ENCODE measurements at regions not wholly inside any gene's neighbourhood (a gene's known extent, or its start where the extent isn't known, plus 50 kb on each side); places are given as distances from the start of the nearest gene placed in this dataset.

DNA sequence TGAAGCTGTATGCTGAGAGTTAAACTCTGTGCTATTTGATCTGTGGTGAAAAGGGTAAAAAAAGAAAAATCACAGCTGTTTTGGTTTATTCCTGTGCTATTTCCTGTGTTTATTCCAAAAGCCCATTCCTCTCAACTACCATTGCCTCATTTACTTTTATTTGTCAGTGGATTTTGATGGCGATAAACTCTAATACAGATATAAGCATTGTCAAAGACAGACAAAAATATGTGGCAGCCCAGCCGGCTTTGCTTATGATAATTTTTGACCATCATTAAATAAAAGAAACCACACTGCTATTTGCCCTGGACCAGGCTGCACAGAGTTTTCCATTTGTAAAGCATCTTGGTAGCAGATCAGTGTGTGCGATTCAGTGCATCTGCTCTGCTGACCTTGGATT lies 473.6 kb upstream of the ASIC2 start:
- Histone ChIP-seq H3K9ac (ENCODE audit: low read length) (no peak overlapping the region), H3K27ac (ENCODE audit: low read depth, low read length, poor library complexity, severe bottlenecking) (no peak overlapping the region), H3K4me3 (ENCODE audit: low read depth, low read length, poor library complexity, severe bottlenecking) (no peak overlapping the region), H3K27me3 (ENCODE audit: insufficient read depth, low read length) (no peaks in the 10 kb centered on the region), H3K36me3 (ENCODE audit: insufficient read depth, low read length) (no peaks in the 10 kb centered on the region), H2AFZ (ENCODE audit: low read length) (no peak overlapping the region), H3K4me2 (ENCODE audit: low read length) (no peak overlapping the region), H3F3A (ENCODE audit: insufficient read depth, low read length) (no peaks in the 10 kb centered on the region), H3K4me1 (ENCODE audit: insufficient read depth, low read length, severe bottlenecking) (no peaks in the 10 kb centered on the region), H3K9me3 (ENCODE audit: low read length) (no peaks in the 10 kb centered on the region), H4K20me1 (ENCODE audit: insufficient read depth, low read length) (no peaks in the 10 kb centered on the region), H3K9me2 (ENCODE audit: low read depth, low read length) (no peaks in the 10 kb centered on the region), H3K79me2 (ENCODE audit: insufficient read depth, low read length) (no peaks in the 10 kb centered on the region)
- TF ChIP-seq CTCF (IDR thresholded peaks at IDR 0.05; ENCODE audit: low read length) (no peak), EZH2 (IDR thresholded peaks at IDR 0.05; ENCODE audit: borderline replicate concordance, low read length) (no peak)

- H3K27me3 ChIP-seq (ENCODE audit: insufficient read depth, low read length), result no peaks in the 10 kb centered on the region
- no peaks in the 10 kb centered on the region for H3K4me1 ChIP-seq (ENCODE audit: insufficient read depth, low read length, severe bottlenecking)
- H3F3A ChIP-seq (ENCODE audit: insufficient read depth, low read length), result no peaks in the 10 kb centered on the region
- H3K4me2 ChIP-seq (ENCODE audit: low read length), result no peak overlapping the region
- no peak for TF ChIP-seq EZH2 (IDR thresholded peaks at IDR 0.05; ENCODE audit: borderline replicate concordance, low read length)
- no peak for TF ChIP-seq CTCF (IDR thresholded peaks at IDR 0.05; ENCODE audit: low read length)
- no peak overlapping the region for H3K4me3 ChIP-seq (ENCODE audit: low read depth, low read length, poor library complexity, severe bottlenecking)
- H4K20me1 ChIP-seq (ENCODE audit: insufficient read depth, low read length), result no peaks in the 10 kb centered on the region
- no peaks in the 10 kb centered on the region for H3K79me2 ChIP-seq (ENCODE audit: insufficient read depth, low read length)
- H3K27ac ChIP-seq (ENCODE audit: low read depth, low read length, poor library complexity, severe bottlenecking), result no peak overlapping the region
- no peaks in the 10 kb centered on the region for H3K9me3 ChIP-seq (ENCODE audit: low read length)
- H2AFZ ChIP-seq (ENCODE audit: low read length), result no peak overlapping the region
- H3K36me3 ChIP-seq (ENCODE audit: insufficient read depth, low read length), result no peaks in the 10 kb centered on the region
- no peaks in the 10 kb centered on the region for H3K9me2 ChIP-seq (ENCODE audit: low read depth, low read length)
- H3K9ac ChIP-seq (ENCODE audit: low read length), result no peak overlapping the region
Measured at GRCh38 chr17:33769066-33769465, 476.0 kb upstream of the ASIC2 start.

- no peak overlapping the region for H3K4me2 ChIP-seq (ENCODE audit: low read length)
- TF ChIP-seq CTCF (IDR thresholded peaks at IDR 0.05; ENCODE audit: low read length) (no peak), EZH2 (IDR thresholded peaks at IDR 0.05; ENCODE audit: borderline replicate concordance, low read length) (no peak)
- no peak overlapping the region for H2AFZ ChIP-seq (ENCODE audit: low read length)
- no peaks in the 10 kb centered on the region for H3K79me2 ChIP-seq (ENCODE audit: insufficient read depth, low read length)
- H3K4me3 ChIP-seq (ENCODE audit: low read depth, low read length, poor library complexity, severe bottlenecking), result no peak overlapping the region
- no peaks in the 10 kb centered on the region for H4K20me1 ChIP-seq (ENCODE audit: insufficient read depth, low read length)
- no peaks in the 10 kb centered on the region for H3K27me3 ChIP-seq (ENCODE audit: insufficient read depth, low read length)
- no peaks in the 10 kb centered on the region for H3F3A ChIP-seq (ENCODE audit: insufficient read depth, low read length)
- H3K9ac ChIP-seq (ENCODE audit: low read length), result no peak overlapping the region
- no peaks in the 10 kb centered on the region for H3K9me3 ChIP-seq (ENCODE audit: low read length)
- H3K27ac ChIP-seq (ENCODE audit: low read depth, low read length, poor library complexity, severe bottlenecking), result no peak overlapping the region
- no peaks in the 10 kb centered on the region for H3K36me3 ChIP-seq (ENCODE audit: insufficient read depth, low read length)
- H3K9me2 ChIP-seq (ENCODE audit: low read depth, low read length), result no peaks in the 10 kb centered on the region
- no peaks in the 10 kb centered on the region for H3K4me1 ChIP-seq (ENCODE audit: insufficient read depth, low read length, severe bottlenecking)
Measured at GRCh38 chr17:33776304-33776703, 478.8 kb upstream of the CCL2 start.
